Astrocyte (in vitro differentiated cells and primary cell): ENCODE measurements at regions not wholly inside any gene's neighbourhood (a gene's known extent, or its start where the extent isn't known, plus 50 kb on each side); places are given as distances from the start of the nearest gene placed in this dataset.

ENCODE experiments used
- DNase-seq: peaks from one replicate; pipeline ENCODE4 v3.0.0-alpha.2; 2010; ENCODE audit warnings: low read depth
- FAIRE-seq: peaks from 2 replicates; lab custom pipeline; 2011; peaks lifted over from hg19 to GRCh38; lab: Jason Lieb, UNC
- H2AFZ ChIP-seq: 2 replicates; pipeline ENCODE4 v1.6.0; 2012; ENCODE audit warnings: low read depth, low read length, inconsistent platforms
- H3K27ac ChIP-seq: 2 replicates; pipeline ENCODE4 v1.5.1; 2011; ENCODE audit warnings: low read depth, low read length, inconsistent platforms
- H3K27me3 ChIP-seq: 2 replicates; pipeline ENCODE4 v1.6.0; 2011; ENCODE audit warnings: low read length, inconsistent platforms; ENCODE audit not compliant: insufficient read depth
- H3K36me3 ChIP-seq: 2 replicates; pipeline ENCODE4 v1.5.1; 2011; ENCODE audit warnings: low read length, inconsistent platforms; ENCODE audit not compliant: insufficient read depth
- H3K4me1 ChIP-seq: 2 replicates; pipeline ENCODE4 v1.5.1; 2011; ENCODE audit warnings: low read length, inconsistent platforms; ENCODE audit not compliant: insufficient read depth
- H3K4me2 ChIP-seq: 2 replicates; pipeline ENCODE4 v1.6.0; 2012; ENCODE audit warnings: low read length, inconsistent platforms
- H3K4me3 ChIP-seq: 2 replicates; pipeline ENCODE4 v1.5.1; 2011; ENCODE audit warnings: low read depth, mild to moderate bottlenecking, low read length, inconsistent platforms; ENCODE audit not compliant: insufficient read depth
- H3K79me2 ChIP-seq: 2 replicates; pipeline ENCODE4 v1.6.0; 2012; ENCODE audit warnings: mild to moderate bottlenecking, low read length, inconsistent platforms; ENCODE audit not compliant: insufficient read depth
- H3K9ac ChIP-seq: 2 replicates; pipeline ENCODE4 v1.6.0; 2012; ENCODE audit warnings: mild to moderate bottlenecking, low read length, inconsistent platforms
- H3K9me3 ChIP-seq: 2 replicates; pipeline ENCODE4 v1.5.1; 2012; ENCODE audit warnings: low read depth, mild to moderate bottlenecking, low read length, inconsistent platforms; ENCODE audit not compliant: insufficient read depth
- H4K20me1 ChIP-seq: 2 replicates; pipeline ENCODE4 v1.6.0; 2012; ENCODE audit warnings: low read length, inconsistent platforms; ENCODE audit not compliant: insufficient read depth
- H3K27ac Mint-ChIP-seq: one replicate; pipeline ENCODE4 v1.8.0; 2021; ENCODE audit warnings: mild to moderate bottlenecking, mixed read lengths; ENCODE audit not compliant: unreplicated experiment
- H3K27me3 Mint-ChIP-seq: one replicate; pipeline ENCODE4 v1.8.0; 2021; ENCODE audit warnings: low read depth, mixed read lengths; ENCODE audit not compliant: unreplicated experiment
- H3K36me3 Mint-ChIP-seq: one replicate; pipeline ENCODE4 v1.8.0; 2021; ENCODE audit warnings: low read depth, mixed read lengths; ENCODE audit not compliant: unreplicated experiment
- H3K4me1 Mint-ChIP-seq: one replicate; pipeline ENCODE4 v1.8.0; 2021; ENCODE audit warnings: low read depth, mixed read lengths; ENCODE audit not compliant: unreplicated experiment
- H3K4me3 Mint-ChIP-seq: one replicate; pipeline ENCODE4 v1.8.0; 2021; ENCODE audit warnings: mild to moderate bottlenecking, moderate library complexity, mixed read lengths; ENCODE audit not compliant: unreplicated experiment
- H3K9me3 Mint-ChIP-seq: one replicate; pipeline ENCODE4 v1.8.0; 2021; ENCODE audit warnings: mild to moderate bottlenecking, mixed read lengths; ENCODE audit not compliant: unreplicated experiment
- CTCF ChIP-seq: IDR thresholded peaks from 2 replicates; pipeline ENCODE4 v1.5.1; 2011; ENCODE audit warnings: low read depth, mild to moderate bottlenecking, inconsistent platforms, low read length, moderate library complexity; ENCODE audit not compliant: insufficient read depth
- EZH2 ChIP-seq: IDR thresholded peaks from 2 replicates; pipeline ENCODE4 v1.6.1; 2012; ENCODE audit warnings: mild to moderate bottlenecking, low read length, inconsistent platforms; ENCODE audit not compliant: insufficient read depth

- Histone ChIP-seq H3K27ac (no peak overlapping the region), H2AFZ (no peak overlapping the region)
- no peak for DNase-seq
Observed at GRCh38 chr3:75220932-75221331, 443.2 kb upstream of the FRG2C start.

GRCh38 chr3:75224412-75224811, 439.7 kb upstream of the FRG2C start:
- no peak for TF ChIP-seq CTCF
- no peak for TF ChIP-seq EZH2
- no peaks in the 10 kb centered on the region for H3K4me1 ChIP-seq
- H3K9me3 ChIP-seq, result no peaks in the 10 kb centered on the region
- no peak overlapping the region for H3K4me3 ChIP-seq
- Mint-ChIP-seq H3K9me3 (peaks cover 2% of the 10 kb centered on the region), H3K4me1 (peaks cover 4% of the 10 kb centered on the region), H3K27ac (no peak overlapping the region), H3K27me3 (peaks cover 2% of the 10 kb centered on the region), H3K4me3 (no peak overlapping the region), H3K36me3 (no peaks in the 10 kb centered on the region)
- no peak overlapping the region for H2AFZ ChIP-seq
- peak; percentile 0 for DNase-seq
- H4K20me1 ChIP-seq, result no peaks in the 10 kb centered on the region
- no peaks in the 10 kb centered on the region for H3K79me2 ChIP-seq
- no peak overlapping the region for H3K9ac ChIP-seq
- H3K4me2 ChIP-seq, result no peak overlapping the region
- H3K27ac ChIP-seq, result no peak overlapping the region
- H3K36me3 ChIP-seq, result no peaks in the 10 kb centered on the region
- no peaks in the 10 kb centered on the region for H3K27me3 ChIP-seq
- peak; percentile 54 for FAIRE-seq

More at GRCh38 chr3:75220932-75221331, 443.2 kb upstream of the FRG2C start:
- Mint-ChIP-seq H3K9me3 (peaks cover 2% of the 10 kb centered on the region), H3K4me3 (no peak overlapping the region), H3K36me3 (no peaks in the 10 kb centered on the region), H3K27ac (no peak overlapping the region), H3K27me3 (peaks cover 2% of the 10 kb centered on the region), H3K4me1 (peaks cover 7% of the 10 kb centered on the region)
- H3K36me3 ChIP-seq, result no peaks in the 10 kb centered on the region
- no peaks in the 10 kb centered on the region for H3K27me3 ChIP-seq
- H3K4me2 ChIP-seq, result no peak overlapping the region
- no peak for FAIRE-seq
- H3K9me3 ChIP-seq, result no peaks in the 10 kb centered on the region
- no peaks in the 10 kb centered on the region for H3K79me2 ChIP-seq
- TF ChIP-seq EZH2 (no peak), CTCF (no peak)
- no peak overlapping the region for H3K9ac ChIP-seq
- H3K4me1 ChIP-seq, result no peaks in the 10 kb centered on the region
- no peak overlapping the region for H3K4me3 ChIP-seq
- no peaks in the 10 kb centered on the region for H4K20me1 ChIP-seq

- no peaks in the 10 kb centered on the region for H3K27me3 ChIP-seq
- H3K27ac ChIP-seq, result no peak overlapping the region
- Mint-ChIP-seq H3K27ac (no peak overlapping the region), H3K9me3 (no peaks in the 10 kb centered on the region), H3K4me1 (peaks cover 5% of the 10 kb centered on the region), H3K36me3 (no peaks in the 10 kb centered on the region), H3K27me3 (no peaks in the 10 kb centered on the region), H3K4me3 (no peak overlapping the region)
- H3K9ac ChIP-seq, result no peak overlapping the region
- H2AFZ ChIP-seq, result no peak overlapping the region
- TF ChIP-seq EZH2 (no peak), CTCF (no peak)
- no peaks in the 10 kb centered on the region for H3K9me3 ChIP-seq
- H3K4me3 ChIP-seq, result no peak overlapping the region
- no peak for FAIRE-seq
- no peaks in the 10 kb centered on the region for H4K20me1 ChIP-seq
- DNase-seq, result no peak
- H3K4me1 ChIP-seq, result no peaks in the 10 kb centered on the region
- H3K79me2 ChIP-seq, result no peaks in the 10 kb centered on the region
- H3K4me2 ChIP-seq, result no peak overlapping the region
- no peaks in the 10 kb centered on the region for H3K36me3 ChIP-seq
Observed at GRCh38 chr3:75232216-75232615, 431.9 kb upstream of the FRG2C start.
